Vagina (tissue), 2 donors: ENCODE measurements at regions not wholly inside any gene's neighbourhood (a gene's known extent, or its start where the extent isn't known, plus 50 kb on each side); places are given as distances from the start of the nearest gene placed in this dataset.
A peak's percentile ranks its signal among the peaks of the same experiment; 100 is the strongest.

ENCODE experiments used
- DNase-seq, 2 donors: peaks; one replicate each; pipeline ENCODE4 v3.0.0-alpha.2; 2017; ENCODE audit errors: extremely low spot score in 2 of 2
- H3K27ac ChIP-seq: fragments of 200-600 bp; sonication (generic); one replicate; pipeline ENCODE4 v1.5.1; 2019
- H3K27me3 ChIP-seq: fragments of 200-600 bp; sonication (generic); one replicate; pipeline ENCODE4 v1.5.1; 2019
- H3K36me3 ChIP-seq, 2 donors: fragments of 200-600 bp; sonication (generic); one replicate each; pipeline ENCODE4 v1.5.1; 2017 to 2019
- H3K4me1 ChIP-seq: fragments of 200-600 bp; sonication (generic); one replicate; pipeline ENCODE4 v1.5.1; 2019
- H3K4me3 ChIP-seq, 2 donors: fragments of 200-600 bp; sonication (generic); 1 replicate in 1 of 2; 2 replicates in 1 of 2; pipeline ENCODE4 v1.5.1; 2016 to 2019
- H3K9me3 ChIP-seq: fragments of 200-600 bp; sonication (generic); one replicate; pipeline ENCODE4 v1.5.1; 2019
- CTCF ChIP-seq, 3 experiments: fragments of 450-650 bp in 2 of 3; fragments of 200-600 bp in 1 of 3; sonication (generic) in 1 of 3; IDR thresholded peaks; one replicate each; pipeline ENCODE4 v1.5.1; 2017 to 2019; ENCODE audit warnings: antibody characterized with exemption in 3 of 3, mild to moderate bottlenecking in 2 of 3, moderate library complexity in 2 of 3
- POLR2A ChIP-seq, 2 donors: fragments of 450-650 bp; IDR thresholded peaks; one replicate each; pipeline ENCODE4 v1.6.1; 2017; ENCODE audit warnings: antibody characterized with exemption in 2 of 2, mild to moderate bottlenecking in 2 of 2, moderate library complexity in 2 of 2
- POLR2AphosphoS5 ChIP-seq, 2 donors: sonication (generic); formaldehyde crosslinking; IDR thresholded peaks; one replicate each; pipeline ENCODE4 v1.9.0; 2017; ENCODE audit warnings: antibody characterized with exemption in 2 of 2, mild to moderate bottlenecking in 2 of 2, low read depth in 1 of 2; ENCODE audit not compliant: insufficient read depth in 1 of 2
- intact Hi-C: fragments of 100-400 bp; cut with DNase I; formaldehyde crosslinking; loops from one replicate; pipeline ENCODE4 v1.15.1; 2023

GRCh38 chr2:8544171-8544785 lies 137.6 kb upstream of the ID2 start:
- DNase-seq = no peak
- Histone ChIP-seq H3K27ac (peak overlapping the region; percentile 47), H3K27me3 (no peaks in the 10 kb centered on the region), H3K9me3 (no peaks in the 10 kb centered on the region), H3K4me3 (no peak overlapping the region), H3K4me1 (peaks cover 39% of the 10 kb centered on the region), H3K36me3 (no peaks in the 10 kb centered on the region)
- intact Hi-C loops = no loop called here
- TF ChIP-seq CTCF (IDR thresholded peaks at IDR 0.05) (no peak), POLR2AphosphoS5 (IDR thresholded peaks at IDR 0.05; ENCODE audit: insufficient read depth in 1 of 2, low read depth in 1 of 2) (no peak), POLR2A (IDR thresholded peaks at IDR 0.05) (no peak)

- Histone ChIP-seq H3K27me3 (no peaks in the 10 kb centered on the region), H3K4me1 (peaks cover 31% of the 10 kb centered on the region), H3K36me3 (no peaks in the 10 kb centered on the region), H3K4me3 (no peak overlapping the region), H3K27ac (peak overlapping the region; percentile 47), H3K9me3 (no peaks in the 10 kb centered on the region)
- peak; percentile 8 to 82 for TF ChIP-seq POLR2AphosphoS5 (IDR thresholded peaks at IDR 0.05; ENCODE audit: insufficient read depth in 1 of 2, low read depth in 1 of 2)
- no peak for TF ChIP-seq POLR2A (IDR thresholded peaks at IDR 0.05)
- TF ChIP-seq CTCF (IDR thresholded peaks at IDR 0.05) = no peak
- DNase-seq = peak in 1 of 2 donors; percentile 89
- intact Hi-C loops = no loop called here
These were observed 136.8 kb upstream of the ID2 start for GRCh38 chr2:8544786-8545694.

DNA sequence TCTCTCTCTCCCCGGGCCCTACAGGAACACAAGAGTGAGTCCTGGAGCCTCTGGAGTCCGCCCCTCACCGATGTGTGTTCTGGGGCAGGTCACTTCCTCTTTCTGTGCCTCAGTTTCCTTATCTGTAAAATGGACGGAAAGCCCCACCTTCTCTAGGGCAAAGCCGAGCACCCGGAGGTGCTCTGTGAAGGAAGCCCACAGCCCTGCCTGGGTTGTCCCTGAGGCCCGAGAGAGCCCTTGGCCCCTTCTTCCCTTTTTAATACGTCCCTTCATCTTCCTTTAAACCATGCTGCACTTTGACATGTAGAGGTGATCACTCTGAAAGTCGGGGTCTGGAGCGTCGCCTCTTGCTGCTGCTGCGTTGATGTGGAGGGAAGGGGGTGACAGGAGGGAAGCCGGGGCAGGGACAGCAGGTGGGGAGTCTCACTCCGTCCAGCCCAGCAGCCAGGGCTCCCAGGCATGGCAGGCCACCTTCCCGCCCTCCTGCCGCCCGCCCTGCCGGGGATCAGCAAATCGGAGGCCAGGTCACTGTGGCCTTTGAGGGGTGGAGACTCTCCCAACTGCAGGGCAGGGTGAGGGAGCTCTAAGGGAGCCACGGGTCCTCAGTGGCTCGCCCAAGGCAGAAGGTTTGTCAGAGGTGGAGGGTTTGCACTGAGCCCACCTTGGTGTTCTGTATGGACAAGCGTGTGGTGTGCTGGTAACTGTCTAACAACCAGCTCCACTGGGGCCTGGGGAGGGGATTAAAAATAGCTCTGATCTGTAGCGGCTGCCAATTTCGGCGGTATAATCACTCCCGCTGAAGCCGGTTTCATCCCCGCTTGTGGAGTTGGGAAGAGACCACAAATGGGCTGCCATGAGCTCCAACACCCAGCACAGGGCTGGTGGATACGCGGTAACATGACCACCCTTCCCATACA lies 135.9 kb upstream of the ID2 start:
- peaks cover 22% of the 10 kb centered on the region for H3K4me1 ChIP-seq
- intact Hi-C loops = no loop called here
- TF ChIP-seq POLR2A (IDR thresholded peaks at IDR 0.05) (no peak), CTCF (IDR thresholded peaks at IDR 0.05) (no peak), POLR2AphosphoS5 (IDR thresholded peaks at IDR 0.05; ENCODE audit: insufficient read depth in 1 of 2, low read depth in 1 of 2) (no peak)
- no peaks in the 10 kb centered on the region for H3K36me3 ChIP-seq
- H3K27me3 ChIP-seq = no peaks in the 10 kb centered on the region
- H3K4me3 ChIP-seq = no peak overlapping the region
- peak in 1 of 2 donors; percentile 84 for DNase-seq
- H3K27ac ChIP-seq = no peak overlapping the region
- no peaks in the 10 kb centered on the region for H3K9me3 ChIP-seq

- H3K9me3 ChIP-seq = no peaks in the 10 kb centered on the region
- no peaks in the 10 kb centered on the region for H3K27me3 ChIP-seq
- H3K27ac ChIP-seq = no peak overlapping the region
- peak in 1 of 2 donors; percentile 85 for DNase-seq
- H3K4me3 ChIP-seq = no peak overlapping the region
- intact Hi-C loops = no loop called here
- H3K4me1 ChIP-seq = peaks cover 21% of the 10 kb centered on the region
- H3K36me3 ChIP-seq = no peaks in the 10 kb centered on the region
- no peak for TF ChIP-seq POLR2A (IDR thresholded peaks at IDR 0.05)
- no peak for TF ChIP-seq POLR2AphosphoS5 (IDR thresholded peaks at IDR 0.05; ENCODE audit: insufficient read depth in 1 of 2, low read depth in 1 of 2)
- no peak for TF ChIP-seq CTCF (IDR thresholded peaks at IDR 0.05)
These were observed 135.1 kb upstream of the ID2 start for GRCh38 chr2:8546612-8547283.
